ENCODE measurements at regions not wholly inside any gene's neighbourhood (a gene's known extent, or its start where the extent isn't known, plus 50 kb on each side); places are given as distances from the start of the nearest gene placed in this dataset.
A peak's percentile ranks its signal among the peaks of the same experiment; 100 is the strongest.

- no peak for DNase-seq
Observed at GRCh38 chr11:121898903-121899302, 217.1 kb downstream of the BLID start.

GRCh38 chr11:121895919-121896318 is 220.1 kb downstream of the BLID start:
- no peak for DNase-seq

- DNase-seq, result no peak
Observed at GRCh38 chr11:121894581-121894980, 221.4 kb downstream of the BLID start.

- no peak for DNase-seq
Observed at GRCh38 chr11:121892863-121893262, 223.2 kb downstream of the BLID start.

- peak; percentile 70 for DNase-seq
Observed at GRCh38 chr11:121892131-121892681, 223.8 kb downstream of the BLID start.

GRCh38 chr11:121890946-121891515 is 225.0 kb downstream of the BLID start:
- no peak for DNase-seq

- no peak for DNase-seq
Observed at GRCh38 chr11:121890377-121890776, 225.6 kb downstream of the BLID start.

- DNase-seq, result no peak
Observed at GRCh38 chr11:121889931-121890330, 226.1 kb downstream of the BLID start.

GRCh38 chr11:121889186-121889585 is 226.8 kb downstream of the BLID start:
- no peak for DNase-seq

- DNase-seq, result no peak
Observed at GRCh38 chr11:121887976-121888557, 227.9 kb downstream of the BLID start.

- DNase-seq, result no peak
Observed at GRCh38 chr11:121887569-121887968, 228.4 kb downstream of the BLID start.

- DNase-seq, result no peak
Observed at GRCh38 chr11:121886996-121887395, 229.0 kb downstream of the BLID start.

- peak; percentile 73 for DNase-seq
Observed at GRCh38 chr11:121886005-121886734, 229.8 kb downstream of the BLID start.

GRCh38 chr11:121884626-121885025 is 231.4 kb downstream of the BLID start:
- no peak for DNase-seq

- no peak for DNase-seq
Observed at GRCh38 chr11:121881806-121882205, 234.2 kb downstream of the BLID start.

- no peak for DNase-seq
Observed at GRCh38 chr11:121877152-121877551, 238.9 kb downstream of the BLID start.

GRCh38 chr11:121873766-121874165 is 242.2 kb downstream of the BLID start:
- no peak for DNase-seq

GRCh38 chr11:121872356-121872755 is 243.7 kb downstream of the BLID start:
- no peak for DNase-seq

GRCh38 chr11:121870206-121871045 is 245.6 kb downstream of the BLID start:
- no peak for DNase-seq

- no peak for DNase-seq
Observed at GRCh38 chr11:121869478-121869877, 246.5 kb downstream of the BLID start.

- DNase-seq, result no peak
Observed at GRCh38 chr11:121866754-121867153, 249.3 kb downstream of the BLID start.

GRCh38 chr11:121864660-121865059 is 251.4 kb downstream of the BLID start:
- DNase-seq, result no peak

GRCh38 chr11:121863126-121863525 is 252.9 kb downstream of the BLID start:
- DNase-seq, result no peak
